Pancreas (tissue), 10 donors: ENCODE measurements at regions not wholly inside any gene's neighbourhood (a gene's known extent, or its start where the extent isn't known, plus 50 kb on each side); places are given as distances from the start of the nearest gene placed in this dataset.
A peak's percentile ranks its signal among the peaks of the same experiment; 100 is the strongest.

Experiments used
- ATAC-seq, 4 donors: fragments of 200-7000 bp; cut with Tn5 transposase; one replicate each; pipeline versions ENCODE4 v1.8.0 to v1.9.1; 2020; ENCODE audit warnings: mild to moderate bottlenecking in 4 of 4, moderate library complexity in 4 of 4
- DNase-seq, 6 donors: peaks; one replicate each; pipeline ENCODE4 v3.0.0-alpha.2; 2020
- FAIRE-seq: peaks from 2 replicates; lab custom pipeline; 2012; peaks lifted over from hg19 to GRCh38; lab: Jason Lieb, UNC
- H3K27ac ChIP-seq, 4 donors: fragments of 200-600 bp; sonication (generic); 1 replicate in 3 of 4; 2 replicates in 1 of 4; pipeline versions ENCODE4 v1.5.0 to v1.8.0; 2020
- H3K27me3 ChIP-seq, 4 donors: fragments of 200-600 bp; one replicate each; pipeline ENCODE4 v1.8.0; 2021
- H3K36me3 ChIP-seq, 3 donors: fragments of 200-600 bp; sonication (generic) in 1 of 3; one replicate each; pipeline versions ENCODE4 v1.5.0 to v1.8.0; 2020 to 2021
- H3K4me1 ChIP-seq, 3 donors: fragments of 200-600 bp; one replicate each; pipeline ENCODE4 v1.8.0; 2021
- H3K4me3 ChIP-seq, 4 donors: fragments of 200-600 bp; sonication (generic) in 2 of 4; one replicate each; pipeline versions ENCODE4 v1.5.0 to v1.8.0; 2020 to 2021
- H3K9me3 ChIP-seq, 4 donors: fragments of 200-600 bp; one replicate each; pipeline ENCODE4 v1.8.0; 2021
- WGBS, 2 donors: extraction: QIAGEN DNeasy Blood & Tissue Kit; methylation state at CpG; one replicate each; pipeline ENCODE4 v1.1.7; 2013; 5-methylcytosine and 5-hydroxymethylcytosine counted together
- intact Hi-C, 3 donors: fragments of 100-400 bp; cut with DNase I; formaldehyde crosslinking; loops; one replicate each; pipeline versions ENCODE4 v1.11.1 to v1.14.2; 2022
- TF ChIP-seq, protein P1 (sequence below), 4 donors: fragments of 200-600 bp; sonication (generic) in 3 of 4; IDR thresholded peaks; one replicate each; pipeline versions ENCODE4 v1.5.0 to v1.8.0; 2021; ENCODE audit warnings: antibody characterized with exemption in 4 of 4
- donor health status: healthy with polysubstance abuse.
- donor health status: DM: no; HTN: no; CAD: no; lungs with moderate emphysema.
- donor health status: DM: no; HTN: no; CAD: no.
- donor health status: control.
- donor health status: control.
- donor health status: Bipolar disorder and iron deficiency.
- donor health status: DM: yes; HTN: yes; CAD: no.
- donor health status: DM: no; HTN: no; CAD: no.
- donor health status: DM: no; HTN: no; CAD: no.
- donor health status: DM: yes; HTN: yes; CAD: no.

DNA sequence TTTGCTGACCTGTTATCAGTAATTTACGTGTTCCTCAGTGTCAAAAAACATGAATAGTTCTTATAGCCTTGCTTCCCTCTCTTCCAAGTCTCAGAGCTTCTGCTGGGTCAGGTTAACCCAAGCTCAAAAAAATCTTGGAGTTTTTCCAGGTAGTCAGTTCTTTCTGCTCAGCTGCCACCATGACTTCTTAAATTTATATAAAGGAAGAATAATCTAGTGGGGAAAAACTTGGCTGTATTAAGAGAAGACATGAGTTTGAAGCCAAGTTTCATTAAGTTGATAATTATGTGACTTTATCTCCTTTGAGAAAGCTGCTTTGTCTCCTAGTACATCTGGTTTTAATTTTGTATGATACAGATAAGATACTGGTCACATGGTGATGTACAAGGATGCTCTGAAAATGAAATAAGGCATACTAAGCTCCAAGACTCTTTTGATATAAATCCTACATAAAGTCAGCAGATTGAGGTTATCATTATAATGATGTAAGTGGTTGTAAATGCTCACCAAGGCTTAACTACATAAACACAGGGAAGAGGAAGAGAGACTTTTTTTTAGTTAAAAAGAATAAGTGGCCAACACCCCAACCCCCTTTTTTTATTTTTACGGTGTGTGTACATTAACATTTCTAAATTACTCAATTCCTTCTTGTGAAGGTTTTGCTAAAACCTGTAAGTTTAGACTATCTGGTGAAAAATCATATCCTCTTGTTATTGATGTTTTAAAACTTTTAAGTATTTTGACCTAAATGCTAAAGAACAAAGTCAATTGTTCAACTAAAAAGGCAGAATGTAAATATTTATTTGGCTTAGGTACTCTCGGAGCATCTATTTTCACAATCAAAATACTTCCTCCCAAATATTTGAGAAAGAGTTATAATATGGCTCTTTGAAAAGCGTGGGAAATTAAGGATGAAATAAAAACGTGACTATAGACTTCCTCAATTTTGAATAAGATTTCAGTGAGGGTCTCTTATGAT, 84.1 kb upstream of the SLC38A2 start:
- intact Hi-C loops: no loop called here
- FAIRE-seq (no peak), DNase-seq (no peak), ATAC-seq (peak in 2 of 4 donors; percentile 6 to 19)
- Histone ChIP-seq H3K27ac (peak overlapping the region; percentile 1 to 59 (median 29)), H3K4me3 (no peak overlapping the region), H3K4me1 (peaks cover 8 to 20% (median 14%) of the 10 kb centered on the region in 3 donors), H3K27me3 (no peaks in the 10 kb centered on the region), H3K36me3 (no peaks in the 10 kb centered on the region), H3K9me3 (no peaks in the 10 kb centered on the region)
- 56 to 68% methylated on average over 5 of the region's 5 CpGs for WGBS, 2 donors
- TF ChIP-seq, protein P1, sequence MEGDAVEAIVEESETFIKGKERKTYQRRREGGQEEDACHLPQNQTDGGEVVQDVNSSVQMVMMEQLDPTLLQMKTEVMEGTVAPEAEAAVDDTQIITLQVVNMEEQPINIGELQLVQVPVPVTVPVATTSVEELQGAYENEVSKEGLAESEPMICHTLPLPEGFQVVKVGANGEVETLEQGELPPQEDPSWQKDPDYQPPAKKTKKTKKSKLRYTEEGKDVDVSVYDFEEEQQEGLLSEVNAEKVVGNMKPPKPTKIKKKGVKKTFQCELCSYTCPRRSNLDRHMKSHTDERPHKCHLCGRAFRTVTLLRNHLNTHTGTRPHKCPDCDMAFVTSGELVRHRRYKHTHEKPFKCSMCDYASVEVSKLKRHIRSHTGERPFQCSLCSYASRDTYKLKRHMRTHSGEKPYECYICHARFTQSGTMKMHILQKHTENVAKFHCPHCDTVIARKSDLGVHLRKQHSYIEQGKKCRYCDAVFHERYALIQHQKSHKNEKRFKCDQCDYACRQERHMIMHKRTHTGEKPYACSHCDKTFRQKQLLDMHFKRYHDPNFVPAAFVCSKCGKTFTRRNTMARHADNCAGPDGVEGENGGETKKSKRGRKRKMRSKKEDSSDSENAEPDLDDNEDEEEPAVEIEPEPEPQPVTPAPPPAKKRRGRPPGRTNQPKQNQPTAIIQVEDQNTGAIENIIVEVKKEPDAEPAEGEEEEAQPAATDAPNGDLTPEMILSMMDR (IDR thresholded peaks at IDR 0.05): no peak

DNA sequence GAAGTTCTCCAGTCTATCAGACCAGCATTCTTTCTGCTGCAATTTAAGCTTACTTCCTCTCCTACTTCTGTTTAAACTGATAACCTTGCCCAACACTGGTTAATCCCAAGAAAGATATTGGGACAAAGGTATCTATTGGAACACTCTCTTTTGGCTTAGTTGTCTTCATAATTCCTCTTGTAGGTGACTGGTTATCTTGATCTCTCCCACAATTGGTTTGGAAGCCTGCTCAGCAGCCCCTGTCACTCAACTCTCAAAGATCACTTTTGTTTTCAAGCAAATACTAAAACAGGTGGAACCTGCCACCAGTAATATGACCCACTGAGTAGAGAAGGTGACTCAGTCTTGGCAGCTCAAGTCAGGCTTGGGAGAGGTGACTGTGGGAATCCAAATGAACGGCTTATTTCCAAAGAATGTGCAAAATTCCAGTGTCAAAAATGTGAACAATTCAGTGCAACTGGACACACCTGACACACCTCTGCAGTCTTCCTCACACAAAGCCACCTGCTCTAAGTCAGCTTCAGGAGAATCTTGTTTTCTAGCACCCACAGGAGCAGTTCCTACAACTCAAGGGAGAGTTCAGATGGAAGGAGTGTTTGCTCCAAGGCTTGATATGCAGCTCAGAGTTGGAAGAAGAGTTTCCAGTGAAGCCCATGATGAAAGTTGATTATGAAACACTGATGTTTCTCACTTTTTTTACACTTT, 83.2 kb upstream of the SLC38A2 start:
- FAIRE-seq (no peak), DNase-seq (peak in 4 of 6 donors; percentile 33 to 54 (median 40)), ATAC-seq (peak; percentile 94 to 96 (median 96))
- H3K27me3 ChIP-seq: no peaks in the 10 kb centered on the region
- H3K27ac ChIP-seq: peak overlapping the region; percentile 1 to 59 (median 29)
- WGBS, 2 donors: 9 to 23% methylated on average over 1 of the region's 1 CpG
- H3K4me1 ChIP-seq: peaks cover 8 to 20% (median 14%) of the 10 kb centered on the region in 3 donors
- TF ChIP-seq, protein P1 (IDR thresholded peaks at IDR 0.05): no peak
- no peak overlapping the region for H3K4me3 ChIP-seq
- H3K9me3 ChIP-seq: no peaks in the 10 kb centered on the region
- intact Hi-C loops: no loop called here
- no peaks in the 10 kb centered on the region for H3K36me3 ChIP-seq

DNA sequence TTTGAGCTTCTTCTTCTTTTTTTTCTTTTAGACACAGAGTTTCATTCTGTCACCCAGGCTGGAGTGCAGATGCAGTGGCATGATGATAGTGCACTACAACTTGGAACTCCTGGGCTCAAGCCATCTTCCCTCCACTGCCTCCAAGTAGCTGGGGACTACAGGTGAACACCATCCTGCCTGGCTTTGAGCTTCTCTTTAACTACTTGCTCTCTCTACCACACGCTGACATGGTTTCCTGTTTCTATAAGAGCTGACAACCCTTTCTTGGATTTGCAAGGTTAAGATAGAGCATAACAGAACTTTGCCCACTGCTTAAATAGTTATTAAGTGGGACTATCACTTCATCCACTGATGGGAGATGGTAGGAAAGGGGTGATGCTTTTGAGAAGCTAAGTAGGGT, 82.4 kb upstream of the SLC38A2 start:
- Histone ChIP-seq H3K27ac (no peak overlapping the region), H3K27me3 (no peaks in the 10 kb centered on the region), H3K4me1 (peaks cover 8 to 28% (median 18%) of the 10 kb centered on the region in 3 donors), H3K4me3 (no peak overlapping the region), H3K36me3 (no peaks in the 10 kb centered on the region), H3K9me3 (no peaks in the 10 kb centered on the region)
- WGBS, 2 donors: 91 to 93% methylated on average over 1 of the region's 1 CpG
- intact Hi-C loops: no loop called here
- TF ChIP-seq, protein P1 (IDR thresholded peaks at IDR 0.05): no peak
- no peak for DNase-seq
- FAIRE-seq: no peak
- ATAC-seq: no peak

DNA sequence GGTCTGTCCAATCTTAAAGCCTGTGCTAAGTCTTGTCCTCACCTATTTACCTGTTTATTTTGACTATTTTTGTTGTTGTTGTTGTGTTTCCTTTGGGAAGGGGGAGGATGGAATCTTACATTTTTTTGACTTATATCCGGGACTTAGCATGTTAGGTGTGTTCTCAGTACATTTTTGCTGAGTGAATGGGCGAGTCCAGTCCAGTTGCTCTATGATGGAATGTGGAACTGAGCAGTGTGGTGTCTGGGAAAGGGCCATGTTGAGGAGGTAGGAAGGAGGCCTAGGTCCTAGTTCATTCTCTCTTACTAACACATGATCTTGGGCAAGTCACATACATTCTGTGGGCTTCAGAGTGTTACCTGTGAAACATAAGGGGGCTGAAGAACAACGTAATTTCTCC, 80.9 kb upstream of the SLC38A2 start:
- Histone ChIP-seq H3K27me3 (no peaks in the 10 kb centered on the region), H3K36me3 (no peaks in the 10 kb centered on the region), H3K27ac (no peak overlapping the region), H3K4me1 (peaks cover 8 to 31% (median 22%) of the 10 kb centered on the region in 3 donors), H3K4me3 (no peak overlapping the region), H3K9me3 (no peaks in the 10 kb centered on the region)
- DNase-seq: no peak
- WGBS, 2 donors: 94 to 97% methylated on average over 3 of the region's 3 CpGs
- ATAC-seq: no peak
- FAIRE-seq: no peak
- TF ChIP-seq, protein P1 (IDR thresholded peaks at IDR 0.05): no peak
- intact Hi-C loops: no loop called here
